Dedifferentiated amniotic fluid mesenchymal stem cell (primary cell): ENCODE measurements at regions not wholly inside any gene's neighbourhood (a gene's known extent, or its start where the extent isn't known, plus 50 kb on each side); places are given as distances from the start of the nearest gene placed in this dataset.

Source experiments
- DNase-seq: peaks from one replicate; pipeline ENCODE4 v3.0.0-alpha.2; 2016; ENCODE audit errors: extremely low spot score

DNA sequence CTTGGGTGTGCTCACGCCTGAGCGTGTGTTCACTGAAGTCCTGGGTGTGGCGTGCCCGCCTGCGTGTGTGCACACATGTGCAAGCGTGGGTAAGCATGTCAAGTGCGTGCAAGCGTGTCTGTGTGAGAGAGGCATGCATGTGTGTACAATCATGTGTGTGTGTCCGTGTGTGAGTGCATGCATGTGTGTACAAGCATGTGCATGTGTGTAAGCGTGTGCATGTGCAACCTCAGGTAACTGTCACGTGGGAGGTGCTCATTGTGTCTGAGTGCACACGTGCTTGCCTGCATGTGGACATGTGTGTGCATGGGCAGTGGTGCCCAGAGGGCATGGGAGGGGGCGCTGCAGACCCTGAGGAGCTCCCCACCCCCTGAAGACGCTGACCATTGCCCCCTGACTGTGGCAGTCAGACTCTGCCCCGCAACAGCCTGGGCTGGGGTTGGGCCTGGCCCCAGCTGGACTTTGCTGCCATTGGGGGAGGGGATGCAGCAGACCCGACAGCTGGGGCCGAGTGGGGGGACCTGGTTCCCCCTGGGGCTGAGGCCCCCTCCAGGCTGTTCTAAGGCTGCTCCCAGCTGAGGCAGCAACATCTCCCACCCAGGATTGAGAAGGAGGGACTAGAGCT lies 88.1 kb downstream of the UNCX start:
- DNase-seq: no peak

DNA sequence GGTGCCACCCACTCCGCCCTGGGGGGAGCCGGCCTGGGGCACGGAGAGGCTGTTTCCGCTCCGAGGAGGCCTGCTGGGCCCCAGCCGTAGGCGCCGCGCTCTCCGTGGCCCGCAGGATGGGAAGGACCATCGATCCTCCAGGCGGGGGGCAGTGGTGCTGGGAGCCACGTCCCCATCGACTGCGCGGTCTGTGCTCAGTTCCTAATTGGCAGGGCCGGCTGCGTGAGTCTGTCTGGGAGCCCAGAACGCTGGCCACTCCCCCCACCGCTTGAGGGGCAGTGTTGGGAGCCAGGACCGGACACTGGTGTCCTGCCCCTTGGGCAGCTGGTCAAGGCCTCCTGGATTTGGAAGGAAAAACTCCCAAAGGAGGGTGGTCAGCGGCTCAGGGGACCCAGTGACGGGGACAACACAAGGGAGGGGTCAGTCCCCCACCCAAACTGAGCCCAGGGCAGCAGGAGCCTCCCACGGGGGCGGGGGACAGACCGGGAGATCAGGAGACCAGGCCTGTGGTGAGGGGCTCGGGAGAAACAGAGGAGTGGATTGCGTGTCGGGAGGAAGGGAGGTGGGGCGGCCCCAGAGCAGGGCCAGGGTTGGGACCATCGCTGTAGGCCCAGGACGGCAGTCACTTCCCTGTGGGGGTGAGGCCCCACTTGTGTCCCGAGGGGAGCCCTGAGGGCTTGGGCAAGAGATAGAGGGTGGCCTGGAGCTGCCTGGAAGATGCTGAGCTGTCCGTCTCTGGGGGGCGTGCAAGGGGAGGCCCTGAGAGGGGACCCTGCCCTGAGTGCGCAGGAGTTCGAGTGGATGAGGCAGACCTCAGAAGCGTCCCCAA lies 89.0 kb downstream of the UNCX start:
- DNase-seq: no peak

DNA sequence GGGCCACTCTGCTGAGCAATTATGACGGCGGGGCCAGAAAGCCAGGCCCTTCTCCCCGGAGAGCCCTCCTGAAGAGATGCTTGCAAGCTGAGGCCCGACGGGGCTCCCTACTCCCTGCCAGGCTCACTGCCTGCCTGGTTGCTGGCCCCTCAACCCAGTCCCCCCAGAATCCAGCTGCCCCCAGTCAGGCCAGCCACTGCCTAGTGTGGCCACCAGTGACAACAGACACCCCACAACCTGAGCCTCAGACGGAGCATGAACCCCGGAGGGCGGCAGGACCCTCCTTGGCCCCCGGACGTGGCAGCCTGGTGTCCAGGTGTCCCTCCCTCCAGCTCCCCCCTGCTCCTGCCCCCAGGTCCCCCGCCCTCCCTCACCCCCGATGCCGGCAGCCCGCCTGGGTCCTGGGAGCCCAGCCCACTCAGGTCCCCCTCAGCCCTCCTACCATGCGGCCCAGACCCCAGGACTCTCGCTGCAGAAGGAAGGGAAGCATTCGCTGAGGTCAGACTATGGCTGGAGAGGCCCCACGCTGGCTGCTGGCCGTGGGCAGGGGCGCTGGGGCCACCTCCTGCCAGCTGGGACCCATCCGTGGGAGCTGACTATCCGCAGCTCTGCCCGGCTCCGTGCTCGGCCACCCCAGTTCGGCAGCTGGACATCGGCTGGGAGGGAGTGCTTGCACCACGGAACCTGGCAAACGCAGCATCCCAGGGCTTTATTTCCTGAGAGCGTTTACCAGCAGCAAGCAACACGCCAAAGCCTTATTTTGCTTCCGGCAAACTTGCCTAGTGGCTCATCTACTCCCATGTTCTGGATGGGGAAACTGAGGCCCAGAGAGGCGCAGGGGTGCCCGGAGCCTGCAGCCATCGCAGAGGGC lies 89.8 kb downstream of the UNCX start:
- no peak for DNase-seq

DNA sequence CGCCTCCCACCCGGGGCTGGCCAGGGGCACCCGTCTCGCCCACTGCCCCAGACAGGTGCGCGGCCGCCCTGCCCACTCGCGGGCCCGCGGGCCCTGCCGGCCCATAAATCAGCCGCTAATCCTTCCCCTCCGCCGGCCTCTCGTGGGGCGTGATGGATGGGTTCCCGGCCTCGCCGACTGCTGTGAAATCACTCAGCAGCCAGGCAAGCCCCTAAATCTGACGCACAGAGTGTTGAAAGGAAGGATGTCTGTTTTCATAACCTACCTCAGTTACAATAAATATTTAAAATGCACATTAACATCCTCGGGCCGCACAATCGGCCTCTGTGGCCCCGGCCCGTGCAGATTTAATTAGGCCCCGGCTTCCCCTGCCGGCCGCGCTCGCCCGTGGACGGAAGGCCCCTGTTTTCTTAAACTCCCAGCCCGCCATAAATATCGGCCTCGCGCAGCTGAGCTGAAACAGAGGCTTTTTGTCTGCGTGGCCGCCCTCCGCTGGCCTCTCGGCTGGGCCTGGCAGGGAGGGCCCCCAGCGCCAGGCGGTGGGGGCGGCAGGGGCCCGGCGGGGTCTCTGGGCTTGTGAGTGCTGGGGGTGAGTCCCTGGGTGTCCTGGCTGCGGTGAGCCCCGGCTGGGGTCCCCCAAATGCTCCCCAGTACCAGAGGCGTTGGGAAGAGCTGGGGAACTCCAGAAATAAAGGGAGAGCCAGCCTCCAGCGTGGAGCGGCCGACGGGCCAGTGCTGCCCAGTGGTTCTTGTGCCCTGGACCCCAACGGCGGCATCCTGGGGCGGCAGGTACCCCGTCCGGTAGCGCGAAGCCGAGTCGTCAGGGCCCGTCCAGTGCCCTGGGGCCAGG lies 90.7 kb downstream of the UNCX start:
- DNase-seq: no peak

- no peak for DNase-seq
These were observed 91.6 kb downstream of the UNCX start for GRCh38 chr7:1324028-1324900.

DNA sequence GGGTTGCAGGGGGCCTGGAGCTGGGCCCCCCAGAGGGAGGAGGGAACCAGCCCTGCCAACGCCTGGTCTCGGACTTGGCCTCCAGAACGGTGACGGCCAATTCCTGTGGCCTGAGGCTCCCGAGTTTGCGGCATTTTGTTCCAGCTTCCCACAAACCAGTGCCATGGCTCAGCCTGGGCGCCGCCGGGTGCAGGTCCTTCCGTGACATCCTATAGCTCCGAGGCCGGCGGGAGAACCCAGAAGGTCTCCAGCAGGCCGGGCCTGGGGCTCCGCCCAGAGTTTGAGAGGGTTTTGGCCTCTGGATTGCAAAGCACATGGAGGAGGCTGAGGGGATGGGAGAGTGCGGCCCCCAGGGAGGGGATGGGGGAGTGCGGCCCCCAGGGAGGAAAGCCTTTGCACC lies 92.6 kb downstream of the UNCX start:
- DNase-seq: no peak

DNA sequence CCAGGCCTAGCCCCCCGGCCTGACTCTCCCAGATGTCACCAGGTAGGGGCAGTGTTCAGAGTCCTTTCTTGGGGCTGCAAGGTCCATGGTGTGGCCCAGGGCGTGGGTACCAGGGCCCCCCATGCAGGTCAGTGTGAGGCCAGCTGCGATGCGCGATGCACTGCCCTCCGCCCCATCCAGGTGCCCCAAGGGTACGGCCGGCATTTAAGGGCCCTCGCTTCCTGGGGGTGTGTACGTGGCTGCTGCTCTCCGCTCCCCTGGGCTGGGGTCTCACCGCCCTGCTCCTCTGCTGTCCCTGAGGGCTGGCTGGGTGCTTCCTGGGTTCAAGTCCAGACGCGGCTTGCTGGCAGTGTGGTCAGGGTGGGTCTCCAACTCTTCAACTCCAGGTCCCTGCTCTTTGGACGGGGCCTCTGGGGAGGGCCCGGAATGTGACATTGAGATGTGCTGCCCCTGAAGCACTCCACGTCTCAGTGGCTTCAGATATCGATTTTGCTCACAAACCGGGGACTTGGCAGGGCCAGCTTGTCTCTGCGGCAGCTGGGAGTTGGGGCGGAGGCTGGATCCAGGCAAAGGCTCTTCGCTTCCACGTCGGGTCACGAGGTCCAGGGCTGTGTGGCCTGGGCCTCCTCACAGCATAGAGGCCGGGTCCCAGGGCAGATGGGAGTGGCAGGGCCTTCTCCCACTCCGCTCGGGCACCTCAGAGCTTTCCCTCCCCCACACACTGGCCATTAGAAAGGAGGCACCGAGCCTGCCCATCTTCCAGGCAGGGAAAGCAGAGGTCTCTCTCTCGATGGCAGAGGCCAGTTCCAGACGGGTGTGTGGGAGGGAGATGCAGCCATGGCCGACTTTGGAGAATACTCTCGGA lies 93.2 kb downstream of the UNCX start:
- no peak for DNase-seq

- DNase-seq: no peak
These were observed 93.8 kb downstream of the UNCX start for GRCh38 chr7:1326511-1326785.

GRCh38 chr7:1329261-1329660 lies 96.6 kb downstream of the UNCX start:
- DNase-seq: no peak

- no peak for DNase-seq
These were observed 97.5 kb downstream of the UNCX start for GRCh38 chr7:1329966-1330800.

- DNase-seq: no peak
These were observed 98.2 kb downstream of the UNCX start for GRCh38 chr7:1330801-1331425.

DNA sequence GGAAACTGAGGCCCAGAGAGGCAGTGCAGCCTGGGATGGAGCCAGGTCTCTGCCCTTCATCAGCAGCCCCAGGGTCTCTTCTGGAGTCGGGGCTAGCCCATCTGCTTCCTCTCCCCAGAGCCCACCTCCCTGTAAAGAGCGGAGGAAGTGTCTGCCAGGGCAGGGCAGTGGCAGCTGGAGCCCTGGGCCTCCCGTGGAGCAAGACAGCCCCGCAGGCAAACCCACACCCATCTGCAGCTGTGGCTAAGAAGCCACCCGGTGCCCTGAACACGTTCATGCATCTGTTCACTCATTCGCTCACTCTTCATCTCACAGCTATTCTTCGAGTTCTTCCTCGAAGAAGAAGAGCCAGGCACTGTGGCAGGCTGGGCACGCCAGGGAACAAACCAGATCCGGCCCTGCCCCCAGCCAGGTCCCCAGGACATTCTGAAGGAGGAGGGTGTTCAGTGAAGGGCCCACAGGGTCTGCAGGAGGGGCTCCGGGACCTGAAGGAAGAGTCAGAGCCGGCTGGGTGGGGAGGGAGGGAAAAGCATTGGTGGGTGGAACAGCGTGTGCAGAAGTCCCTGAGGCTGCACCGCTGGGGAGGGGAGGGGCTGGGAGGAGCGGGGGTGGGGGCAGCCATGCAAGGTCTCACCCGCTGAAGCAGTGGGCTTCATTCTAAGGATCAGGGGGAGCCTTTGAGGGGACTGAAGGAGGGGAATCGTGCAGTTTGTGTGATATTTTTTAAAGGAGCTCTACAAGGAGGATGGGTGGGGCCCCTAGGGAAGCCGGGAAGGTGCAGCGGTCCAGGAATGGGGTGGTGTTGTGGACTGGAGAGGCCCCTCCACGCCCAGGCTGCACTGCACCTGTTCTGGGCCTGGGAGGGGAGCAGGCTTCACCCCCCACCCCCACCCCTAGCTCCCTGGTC lies 99.1 kb downstream of the UNCX start:
- no peak for DNase-seq

DNA sequence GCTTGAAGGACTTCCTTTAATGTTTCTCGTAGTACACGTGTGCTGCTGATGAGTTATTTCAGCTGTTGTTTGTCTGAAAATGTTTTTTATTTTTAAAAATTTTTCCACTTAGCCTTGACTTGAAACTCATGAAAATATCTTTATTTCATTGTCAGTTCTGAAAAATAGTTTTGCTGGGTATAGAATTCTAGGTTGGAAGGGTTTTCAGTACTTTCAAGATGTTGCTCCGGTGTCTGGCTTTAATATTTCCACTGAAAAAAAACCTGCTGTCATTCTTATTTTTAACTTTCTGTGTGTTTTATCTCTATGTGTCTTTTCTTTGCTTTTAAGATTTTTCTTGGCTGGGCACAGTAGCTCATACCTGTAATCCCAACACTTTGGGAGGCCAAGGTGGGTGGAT lies 103.8 kb downstream of the UNCX start:
- DNase-seq: no peak

GRCh38 chr7:1339611-1340010 lies 106.9 kb downstream of the UNCX start:
- no peak for DNase-seq

DNA sequence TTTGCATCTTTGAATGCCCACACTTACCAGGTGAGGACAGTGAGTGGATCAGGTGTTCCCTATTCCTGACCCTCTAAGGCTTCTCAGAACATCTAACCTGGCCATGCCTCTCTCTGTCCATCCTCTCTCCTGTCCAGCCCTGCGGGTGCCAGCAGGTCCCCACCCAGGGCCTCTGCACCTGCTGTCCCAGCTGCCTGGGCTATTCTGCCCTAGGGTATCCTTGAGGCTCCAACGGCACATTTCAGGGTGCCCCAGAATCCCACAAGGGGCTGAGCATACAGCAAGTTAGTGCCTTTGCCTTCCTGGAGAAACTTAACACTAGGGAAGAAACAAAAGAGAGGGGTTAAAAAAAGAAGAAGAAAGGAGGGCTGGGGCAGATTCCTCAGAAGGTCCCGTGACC lies 107.4 kb downstream of the UNCX start:
- DNase-seq: no peak

DNA sequence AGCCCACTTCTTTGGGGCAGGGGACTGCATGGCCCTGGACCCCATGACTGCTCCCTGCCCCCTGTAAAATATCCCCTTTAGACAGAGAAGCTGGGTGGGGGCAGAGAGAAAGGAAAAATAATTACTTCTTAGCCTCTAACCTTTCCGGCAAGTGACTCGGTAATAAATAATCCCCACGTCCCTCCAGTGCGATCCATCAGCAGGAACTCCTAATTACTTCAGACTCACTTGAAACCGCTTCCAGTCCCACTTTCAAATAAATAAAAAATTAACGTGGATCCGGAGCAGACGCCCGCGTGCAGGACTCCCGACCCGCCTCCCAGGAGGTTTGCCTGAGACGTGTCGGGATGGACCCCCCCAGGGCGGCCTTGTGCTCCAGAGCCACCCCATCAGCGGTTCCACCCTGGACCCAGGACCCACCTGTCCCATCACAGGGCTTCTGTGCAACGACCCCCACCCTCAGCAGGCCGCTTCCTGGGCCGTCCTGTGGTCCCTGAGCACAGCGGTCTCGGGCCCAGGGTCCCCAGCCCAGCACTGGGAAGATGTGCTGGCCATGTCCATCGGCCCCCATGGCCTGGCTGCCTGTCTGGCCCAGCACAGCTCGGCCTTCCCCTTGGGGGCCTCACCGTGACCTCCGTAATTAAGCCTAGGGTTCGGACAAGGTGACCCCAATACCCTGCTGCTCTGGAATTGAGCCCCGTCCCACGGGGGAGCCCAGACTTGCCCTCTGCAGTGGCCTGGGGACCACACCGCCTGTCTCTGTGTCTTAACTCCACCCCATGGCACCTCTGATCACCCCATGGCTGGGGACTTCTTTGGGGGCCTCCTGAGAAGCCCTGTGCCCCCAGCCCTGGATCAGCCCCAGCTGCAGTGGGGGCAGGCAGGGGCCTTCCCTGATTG lies 108.0 kb downstream of the UNCX start:
- no peak for DNase-seq
